ENCODE measurements at regions not wholly inside any gene's neighbourhood (a gene's known extent, or its start where the extent isn't known, plus 50 kb on each side); places are given as distances from the start of the nearest gene placed in this dataset.

GRCh38 chr2:82491591-82491990, 1967.5 kb downstream of the SUCLG1 start:
- Histone ChIP-seq H3K36me3 (ENCODE audit: low read depth) (no peaks in the 10 kb centered on the region), H3K27me3 (ENCODE audit: insufficient read depth, poor library complexity, severe bottlenecking) (no peaks in the 10 kb centered on the region), H3K4me3 (ENCODE audit: severe bottlenecking) (no peak overlapping the region), H3K4me1 (ENCODE audit: insufficient read depth, poor library complexity, severe bottlenecking) (no peaks in the 10 kb centered on the region), H3K9me3 (ENCODE audit: severe bottlenecking) (no peaks in the 10 kb centered on the region), H3K27ac (ENCODE audit: poor library complexity, severe bottlenecking) (no peak overlapping the region)
- ATAC-seq (ENCODE audit: low read depth) (no peak), DNase-seq (ENCODE audit: low spot score) (no peak)
- TF ChIP-seq CTCF (IDR thresholded peaks at IDR 0.05; ENCODE audit: poor library complexity, severe bottlenecking) = no peak

- no peak for ATAC-seq (ENCODE audit: low read depth)
- no peaks in the 10 kb centered on the region for H3K9me3 ChIP-seq (ENCODE audit: severe bottlenecking)
- H3K4me1 ChIP-seq (ENCODE audit: insufficient read depth, poor library complexity, severe bottlenecking) = no peaks in the 10 kb centered on the region
- TF ChIP-seq CTCF (IDR thresholded peaks at IDR 0.05; ENCODE audit: poor library complexity, severe bottlenecking) = no peak
- no peak overlapping the region for H3K27ac ChIP-seq (ENCODE audit: poor library complexity, severe bottlenecking)
- no peaks in the 10 kb centered on the region for H3K27me3 ChIP-seq (ENCODE audit: insufficient read depth, poor library complexity, severe bottlenecking)
- no peak overlapping the region for H3K4me3 ChIP-seq (ENCODE audit: severe bottlenecking)
- no peak for DNase-seq (ENCODE audit: low spot score)
- H3K36me3 ChIP-seq (ENCODE audit: low read depth) = no peaks in the 10 kb centered on the region
Measured at GRCh38 chr2:82487354-82487753, 1971.7 kb downstream of the SUCLG1 start.

- Histone ChIP-seq H3K4me1 (ENCODE audit: insufficient read depth, poor library complexity, severe bottlenecking) (no peaks in the 10 kb centered on the region), H3K4me3 (ENCODE audit: severe bottlenecking) (no peak overlapping the region), H3K9me3 (ENCODE audit: severe bottlenecking) (no peaks in the 10 kb centered on the region), H3K27ac (ENCODE audit: poor library complexity, severe bottlenecking) (no peak overlapping the region), H3K36me3 (ENCODE audit: low read depth) (no peaks in the 10 kb centered on the region), H3K27me3 (ENCODE audit: insufficient read depth, poor library complexity, severe bottlenecking) (no peaks in the 10 kb centered on the region)
- TF ChIP-seq CTCF (IDR thresholded peaks at IDR 0.05; ENCODE audit: poor library complexity, severe bottlenecking) = no peak
- ATAC-seq (ENCODE audit: low read depth) (no peak), DNase-seq (ENCODE audit: low spot score) (no peak)
Measured at GRCh38 chr2:82485701-82486100, 1973.4 kb downstream of the SUCLG1 start.

- DNase-seq (ENCODE audit: low spot score) (no peak), ATAC-seq (ENCODE audit: low read depth) (no peak)
- no peaks in the 10 kb centered on the region for H3K27me3 ChIP-seq (ENCODE audit: insufficient read depth, poor library complexity, severe bottlenecking)
- H3K4me1 ChIP-seq (ENCODE audit: insufficient read depth, poor library complexity, severe bottlenecking) = no peaks in the 10 kb centered on the region
- no peak for TF ChIP-seq CTCF (IDR thresholded peaks at IDR 0.05; ENCODE audit: poor library complexity, severe bottlenecking)
- H3K4me3 ChIP-seq (ENCODE audit: severe bottlenecking) = no peak overlapping the region
- H3K36me3 ChIP-seq (ENCODE audit: low read depth) = no peaks in the 10 kb centered on the region
- no peak overlapping the region for H3K27ac ChIP-seq (ENCODE audit: poor library complexity, severe bottlenecking)
- no peaks in the 10 kb centered on the region for H3K9me3 ChIP-seq (ENCODE audit: severe bottlenecking)
Measured at GRCh38 chr2:82481207-82481606, 1977.9 kb downstream of the SUCLG1 start.

GRCh38 chr2:82478641-82479040, 1980.4 kb downstream of the SUCLG1 start:
- Histone ChIP-seq H3K4me3 (ENCODE audit: severe bottlenecking) (no peak overlapping the region), H3K9me3 (ENCODE audit: severe bottlenecking) (no peaks in the 10 kb centered on the region), H3K36me3 (ENCODE audit: low read depth) (no peaks in the 10 kb centered on the region), H3K27ac (ENCODE audit: poor library complexity, severe bottlenecking) (no peak overlapping the region), H3K4me1 (ENCODE audit: insufficient read depth, poor library complexity, severe bottlenecking) (no peaks in the 10 kb centered on the region), H3K27me3 (ENCODE audit: insufficient read depth, poor library complexity, severe bottlenecking) (no peaks in the 10 kb centered on the region)
- DNase-seq (ENCODE audit: low spot score) = no peak
- TF ChIP-seq CTCF (IDR thresholded peaks at IDR 0.05; ENCODE audit: poor library complexity, severe bottlenecking) = no peak
- no peak for ATAC-seq (ENCODE audit: low read depth)

Data from RWPE2 (cell line).